GM18505 (cell line): ENCODE measurements at regions not wholly inside any gene's neighbourhood (a gene's known extent, or its start where the extent isn't known, plus 50 kb on each side); places are given as distances from the start of the nearest gene placed in this dataset.
"Not testable (repeated sequence)": the region's sequence is repeated elsewhere in the genome, so short reads cannot be mapped to it uniquely, and the experiment has no call there.

Source experiments
- ATAC-seq: cut with Tn5 transposase; IDR thresholded peaks from one replicate; pipeline ENCODE4 v1.9.1; 2021; ENCODE audit not compliant: unreplicated experiment
- POLR2A ChIP-seq: IDR thresholded peaks from 4 replicates; pipeline ENCODE4 v1.6.1; 2011; ENCODE audit warnings: borderline replicate concordance; ENCODE audit not compliant: insufficient read depth, insufficient read length; ENCODE audit errors: extremely low read depth

GRCh38 chr5:155129513-155129880, 115.9 kb downstream of the KIF4B start:
- no peak for TF ChIP-seq POLR2A
- ATAC-seq: no peak

- ATAC-seq: no peak
- no peak for TF ChIP-seq POLR2A
Measured at GRCh38 chr5:155134130-155134529, 120.6 kb downstream of the KIF4B start.

- TF ChIP-seq POLR2A: no peak
Measured at GRCh38 chr5:155136216-155136850, 122.8 kb downstream of the KIF4B start.

DNA sequence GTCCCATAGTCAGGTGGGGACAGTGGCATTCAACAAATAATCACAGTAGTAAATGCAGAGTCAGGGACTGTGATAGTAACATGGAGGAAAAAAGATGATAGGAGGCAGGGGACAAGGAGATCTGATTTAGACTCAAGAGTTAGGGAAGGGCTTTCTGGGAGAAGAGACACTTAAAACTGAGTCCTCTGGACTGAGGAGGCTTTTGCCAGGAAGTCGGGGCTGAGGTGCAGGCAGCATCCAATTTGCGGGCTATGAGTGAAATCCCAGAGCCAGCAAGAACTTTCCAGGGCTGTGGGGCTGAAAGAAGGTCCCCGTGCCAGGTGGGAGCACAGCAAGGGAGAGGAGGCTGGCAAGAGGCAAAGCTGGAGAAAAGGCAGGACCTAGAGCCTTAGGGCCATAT, 124.1 kb downstream of the KIF4B start:
- TF ChIP-seq POLR2A: no peak
- ATAC-seq: no peak

More at GRCh38 chr5:155136216-155136850, 122.8 kb downstream of the KIF4B start:
- ATAC-seq: no peak

DNA sequence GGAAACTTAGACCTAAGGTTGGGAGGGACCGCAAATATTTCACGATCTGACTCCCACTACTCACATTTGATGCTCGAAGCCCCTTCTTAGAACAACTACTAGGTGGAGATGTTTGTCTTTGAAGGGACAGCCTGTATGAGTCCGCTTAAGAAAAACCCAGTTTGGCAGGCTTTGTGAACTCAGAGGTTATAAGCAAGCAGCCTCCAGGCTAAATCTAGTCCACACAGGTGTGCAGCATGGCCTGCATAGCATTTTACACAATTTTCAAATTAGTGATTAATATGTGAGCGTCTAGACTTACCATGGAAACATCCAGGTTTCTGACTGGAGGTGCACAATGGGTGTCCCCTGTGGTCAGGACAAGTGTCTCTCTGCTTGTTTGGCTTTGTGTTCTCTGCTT, 127.1 kb downstream of the KIF4B start:
- ATAC-seq: no peak
- no peak for TF ChIP-seq POLR2A

GRCh38 chr5:155144956-155145355, 131.4 kb downstream of the KIF4B start:
- no peak for ATAC-seq
- no peak for TF ChIP-seq POLR2A

- no peak for TF ChIP-seq POLR2A
- no peak for ATAC-seq
Measured at GRCh38 chr5:155147222-155147621, 133.7 kb downstream of the KIF4B start.

DNA sequence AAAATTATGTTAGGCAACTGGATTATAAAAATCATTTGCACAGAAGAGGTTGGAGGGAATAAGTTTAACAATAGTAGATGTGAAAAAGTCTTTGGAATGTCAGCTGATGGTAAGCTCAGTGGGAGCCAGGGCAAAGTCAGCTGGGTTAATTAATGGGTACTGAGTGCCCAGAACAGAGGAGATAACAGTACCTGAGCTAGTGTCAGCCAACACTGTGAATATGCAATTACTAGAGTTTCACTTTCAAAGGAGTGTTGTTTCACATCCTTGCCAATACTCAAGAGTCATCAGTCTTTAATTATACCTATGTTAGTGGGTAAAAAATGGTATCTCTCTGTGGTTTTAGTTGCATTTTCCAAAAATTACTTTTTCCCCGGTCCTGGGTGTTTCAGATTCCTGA, 135.1 kb downstream of the KIF4B start:
- ATAC-seq: no peak
- TF ChIP-seq POLR2A: no peak

GRCh38 chr5:155150012-155150411, 136.5 kb downstream of the KIF4B start:
- TF ChIP-seq POLR2A: no peak
- no peak for ATAC-seq

GRCh38 chr5:155154973-155155372, 141.4 kb downstream of the KIF4B start:
- TF ChIP-seq POLR2A: no peak

GRCh38 chr5:155163084-155163483, 149.5 kb downstream of the KIF4B start:
- ATAC-seq: not testable (repeated sequence)

More at GRCh38 chr5:155154973-155155372, 141.4 kb downstream of the KIF4B start:
- no peak for ATAC-seq

GRCh38 chr5:155167736-155168135, 154.2 kb downstream of the KIF4B start:
- no peak for TF ChIP-seq POLR2A

DNA sequence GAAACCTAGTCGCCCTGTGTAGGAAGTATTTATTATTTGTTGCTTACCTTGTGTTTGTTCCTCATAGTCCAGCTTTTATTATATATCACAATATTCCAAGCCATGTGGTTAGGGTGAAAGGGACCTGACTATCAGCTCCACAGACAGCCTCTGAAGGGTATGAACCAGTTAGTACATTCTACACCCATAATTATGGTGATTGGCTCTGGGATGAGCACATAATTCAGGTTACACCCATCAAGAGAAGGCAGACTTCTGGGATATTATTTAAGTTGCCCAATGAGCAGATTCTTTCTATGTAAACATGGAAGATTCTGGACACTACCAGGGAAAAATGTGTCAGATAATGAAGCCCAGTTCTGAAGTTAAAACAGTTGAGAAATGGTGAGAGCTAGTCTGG, 168.0 kb downstream of the KIF4B start:
- no peak for ATAC-seq

More at GRCh38 chr5:155167736-155168135, 154.2 kb downstream of the KIF4B start:
- ATAC-seq: no peak

DNA sequence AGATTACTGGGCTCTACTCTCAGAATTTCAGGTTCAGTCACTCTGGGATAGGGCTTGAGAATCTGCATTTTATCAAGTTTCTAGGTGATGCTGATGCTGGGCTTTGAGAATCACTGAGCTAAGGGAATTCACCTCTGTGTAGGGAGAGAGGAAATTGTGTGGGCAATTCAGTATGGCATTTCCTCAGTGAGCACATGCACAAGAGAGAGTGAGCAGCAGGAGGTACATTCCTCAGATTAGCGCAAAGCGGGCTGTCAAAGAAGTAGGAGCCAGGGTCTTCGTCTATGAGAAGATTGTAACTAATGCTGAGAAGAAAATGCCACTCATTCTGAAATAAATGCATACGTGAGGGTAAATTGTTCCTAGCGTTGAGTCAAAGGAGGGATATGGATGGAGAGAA, 175.9 kb downstream of the KIF4B start:
- ATAC-seq: no peak
- no peak for TF ChIP-seq POLR2A

More for the DNA sequence above, 168.0 kb downstream of the KIF4B start:
- no peak for TF ChIP-seq POLR2A

DNA sequence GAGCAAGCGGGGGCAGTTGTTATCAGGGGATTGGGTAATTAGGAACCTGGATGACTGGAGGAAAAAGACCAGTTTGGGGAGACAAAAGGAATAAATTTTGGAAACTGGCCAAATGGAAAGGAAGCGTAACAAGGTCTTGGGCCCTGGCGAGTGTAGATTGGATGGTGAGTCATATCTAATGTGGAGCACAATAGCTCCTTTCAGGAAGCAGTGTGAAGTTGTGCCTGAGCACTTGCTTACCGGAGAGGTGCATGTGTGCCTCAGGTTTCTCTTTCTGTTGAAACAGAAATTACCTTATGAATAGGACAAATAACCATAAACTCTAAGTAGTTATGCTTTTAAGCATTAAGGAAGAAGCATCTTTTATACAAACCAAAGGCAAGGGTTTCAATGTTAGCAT, 176.4 kb downstream of the KIF4B start:
- no peak for ATAC-seq
- no peak for TF ChIP-seq POLR2A

- no peak for ATAC-seq
Measured at GRCh38 chr5:155193029-155193428, 179.5 kb downstream of the KIF4B start.

More at GRCh38 chr5:155193029-155193428, 179.5 kb downstream of the KIF4B start:
- no peak for TF ChIP-seq POLR2A
